KMS-11 (cell line): ENCODE measurements at regions not wholly inside any gene's neighbourhood (a gene's known extent, or its start where the extent isn't known, plus 50 kb on each side); places are given as distances from the start of the nearest gene placed in this dataset.
"Not testable (repeated sequence)": the region's sequence is repeated elsewhere in the genome, so short reads cannot be mapped to it uniquely, and the experiment has no call there.

Experiments used
- H2AFZ ChIP-seq: fragments of 200-600 bp; sonication (generic); 2 replicates; pipeline ENCODE4 v1.6.1; 2016; ENCODE audit warnings: antibody characterized with exemption, mixed run types, low read depth
- H3K27ac ChIP-seq: fragments of 200-600 bp; sonication (generic); 2 replicates; pipeline ENCODE4 v1.6.1; 2016; ENCODE audit warnings: mild to moderate bottlenecking, mixed run types
- H3K27me3 ChIP-seq: fragments of 200-600 bp; sonication (generic); 2 replicates; pipeline ENCODE4 v1.6.1; 2017; ENCODE audit warnings: mild to moderate bottlenecking, low read depth, mixed run types, moderate library complexity; ENCODE audit not compliant: insufficient read depth
- H3K36me3 ChIP-seq: fragments of 200-600 bp; sonication (generic); 2 replicates; pipeline ENCODE4 v1.6.1; 2017; ENCODE audit warnings: mild to moderate bottlenecking, mixed run types; ENCODE audit not compliant: insufficient read depth
- H3K4me1 ChIP-seq: fragments of 200-600 bp; sonication (generic); 2 replicates; pipeline ENCODE4 v1.6.1; 2016; ENCODE audit warnings: mild to moderate bottlenecking, low read depth, mixed run types; ENCODE audit not compliant: poor library complexity, severe bottlenecking
- H3K4me2 ChIP-seq: fragments of 200-600 bp; sonication (generic); 2 replicates; pipeline ENCODE4 v1.7.0; 2016; ENCODE audit warnings: mild to moderate bottlenecking, mixed run types
- H3K4me3 ChIP-seq: fragments of 200-600 bp; sonication (generic); IDR thresholded peaks from 2 replicates; pipeline ENCODE4 v1.6.1; 2017; ENCODE audit warnings: low read depth, low read length, mixed read lengths; ENCODE audit not compliant: insufficient read depth
- H3K79me2 ChIP-seq: fragments of 200-600 bp; sonication (generic); 2 replicates; pipeline ENCODE4 v1.6.1; 2016; ENCODE audit warnings: low read depth, mixed run types; ENCODE audit not compliant: insufficient read depth
- H3K9ac ChIP-seq: fragments of 200-600 bp; sonication (generic); 2 replicates; pipeline ENCODE4 v1.6.1; 2016; ENCODE audit warnings: mild to moderate bottlenecking, mixed run types
- H4K20me1 ChIP-seq: fragments of 200-600 bp; sonication (generic); 2 replicates; pipeline ENCODE4 v1.6.1; 2016; ENCODE audit warnings: mild to moderate bottlenecking, mixed run types; ENCODE audit not compliant: insufficient read depth
- TF ChIP-seq, protein P1 (sequence below): fragments of 200-600 bp; sonication (generic); conservative IDR thresholded peaks from 2 replicates; pipeline ENCODE4 v1.6.1; 2017; ENCODE audit warnings: low read depth, mild to moderate bottlenecking, antibody characterized with exemption, low read length, moderate library complexity, mixed read lengths

DNA sequence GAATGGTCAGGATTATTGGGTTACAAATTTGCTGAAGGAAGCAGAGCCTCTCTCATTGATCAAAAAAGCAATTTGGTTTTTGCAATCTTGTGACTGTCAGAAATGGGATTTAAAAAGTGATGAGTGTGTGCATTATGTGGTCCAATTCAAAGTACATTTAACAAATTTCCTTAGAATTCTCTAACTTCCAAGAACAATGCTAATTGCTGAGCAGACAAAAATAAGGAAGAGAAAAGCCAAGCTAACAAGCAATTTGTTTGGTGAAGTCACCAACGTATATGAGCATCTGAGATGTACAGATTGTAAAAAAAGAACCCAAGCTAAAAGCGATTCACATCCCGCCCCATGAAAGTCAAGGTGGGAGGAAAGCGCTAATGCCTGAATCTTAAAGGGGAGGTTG is 1643.9 kb downstream of the CDH8 start:
- Histone ChIP-seq H3K9ac (no peak overlapping the region), H2AFZ (no peak overlapping the region), H3K4me2 (no peak overlapping the region), H3K27ac (no peak overlapping the region), H3K79me2 (no peaks in the 10 kb centered on the region), H3K27me3 (no peaks in the 10 kb centered on the region), H3K4me3 (no peak overlapping the region), H4K20me1 (no peaks in the 10 kb centered on the region), H3K36me3 (no peaks in the 10 kb centered on the region), H3K4me1 (no peaks in the 10 kb centered on the region)
- TF ChIP-seq, protein P1, sequence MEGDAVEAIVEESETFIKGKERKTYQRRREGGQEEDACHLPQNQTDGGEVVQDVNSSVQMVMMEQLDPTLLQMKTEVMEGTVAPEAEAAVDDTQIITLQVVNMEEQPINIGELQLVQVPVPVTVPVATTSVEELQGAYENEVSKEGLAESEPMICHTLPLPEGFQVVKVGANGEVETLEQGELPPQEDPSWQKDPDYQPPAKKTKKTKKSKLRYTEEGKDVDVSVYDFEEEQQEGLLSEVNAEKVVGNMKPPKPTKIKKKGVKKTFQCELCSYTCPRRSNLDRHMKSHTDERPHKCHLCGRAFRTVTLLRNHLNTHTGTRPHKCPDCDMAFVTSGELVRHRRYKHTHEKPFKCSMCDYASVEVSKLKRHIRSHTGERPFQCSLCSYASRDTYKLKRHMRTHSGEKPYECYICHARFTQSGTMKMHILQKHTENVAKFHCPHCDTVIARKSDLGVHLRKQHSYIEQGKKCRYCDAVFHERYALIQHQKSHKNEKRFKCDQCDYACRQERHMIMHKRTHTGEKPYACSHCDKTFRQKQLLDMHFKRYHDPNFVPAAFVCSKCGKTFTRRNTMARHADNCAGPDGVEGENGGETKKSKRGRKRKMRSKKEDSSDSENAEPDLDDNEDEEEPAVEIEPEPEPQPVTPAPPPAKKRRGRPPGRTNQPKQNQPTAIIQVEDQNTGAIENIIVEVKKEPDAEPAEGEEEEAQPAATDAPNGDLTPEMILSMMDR = no peak

DNA sequence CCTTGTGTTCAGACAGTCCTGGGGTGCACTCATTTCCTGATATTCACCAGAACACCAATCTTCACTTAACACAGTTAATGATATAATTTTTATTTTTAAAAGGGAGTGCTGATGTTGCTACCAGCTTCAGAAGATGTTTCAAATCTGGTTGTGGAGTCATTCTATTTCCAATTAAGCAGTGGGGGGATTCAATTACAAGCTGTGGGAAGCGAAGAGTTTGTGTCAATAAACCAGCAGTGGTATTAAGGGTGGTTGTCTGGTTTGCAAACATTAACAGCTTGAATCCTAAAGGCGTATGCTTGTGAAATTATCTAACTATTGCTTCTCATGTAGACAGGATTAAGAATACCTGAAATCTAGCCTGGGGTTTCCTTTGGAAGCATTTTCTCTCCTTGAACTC is 1637.5 kb upstream of the GOT2 start:
- no peak overlapping the region for H3K9ac ChIP-seq
- no peak overlapping the region for H3K4me2 ChIP-seq
- H3K27me3 ChIP-seq = no peaks in the 10 kb centered on the region
- H3K4me3 ChIP-seq = no peak overlapping the region
- no peak overlapping the region for H2AFZ ChIP-seq
- H3K4me1 ChIP-seq = no peaks in the 10 kb centered on the region
- H3K79me2 ChIP-seq = no peaks in the 10 kb centered on the region
- H4K20me1 ChIP-seq = no peaks in the 10 kb centered on the region
- TF ChIP-seq, protein P1 = no peak
- no peak overlapping the region for H3K27ac ChIP-seq
- no peaks in the 10 kb centered on the region for H3K36me3 ChIP-seq

DNA sequence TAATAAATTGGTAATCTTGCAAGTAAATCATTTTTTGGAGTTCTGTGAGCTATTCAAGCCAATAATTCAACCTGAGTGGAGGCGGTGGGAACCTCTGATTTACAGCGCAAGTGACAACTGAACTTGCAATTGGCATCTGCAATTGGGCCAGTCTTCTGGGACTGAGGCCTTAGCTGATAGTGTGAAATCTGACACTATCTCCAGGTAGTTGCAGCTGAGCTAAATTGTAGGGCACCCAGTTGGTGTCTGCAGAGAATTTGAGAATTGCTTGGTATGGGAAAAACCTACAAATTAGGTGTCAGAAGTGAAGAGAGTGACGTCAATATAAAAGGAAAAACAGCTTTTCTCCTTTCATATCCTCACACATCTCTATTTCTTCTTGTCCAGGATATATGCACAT is 1633.6 kb upstream of the GOT2 start:
- H4K20me1 ChIP-seq = no peaks in the 10 kb centered on the region
- no peak overlapping the region for H3K27ac ChIP-seq
- H3K27me3 ChIP-seq = no peaks in the 10 kb centered on the region
- H2AFZ ChIP-seq = no peak overlapping the region
- TF ChIP-seq, protein P1 = no peak
- H3K9ac ChIP-seq = no peak overlapping the region
- no peak overlapping the region for H3K4me2 ChIP-seq
- no peaks in the 10 kb centered on the region for H3K36me3 ChIP-seq
- H3K4me1 ChIP-seq = no peaks in the 10 kb centered on the region
- H3K79me2 ChIP-seq = no peaks in the 10 kb centered on the region
- no peak overlapping the region for H3K4me3 ChIP-seq

DNA sequence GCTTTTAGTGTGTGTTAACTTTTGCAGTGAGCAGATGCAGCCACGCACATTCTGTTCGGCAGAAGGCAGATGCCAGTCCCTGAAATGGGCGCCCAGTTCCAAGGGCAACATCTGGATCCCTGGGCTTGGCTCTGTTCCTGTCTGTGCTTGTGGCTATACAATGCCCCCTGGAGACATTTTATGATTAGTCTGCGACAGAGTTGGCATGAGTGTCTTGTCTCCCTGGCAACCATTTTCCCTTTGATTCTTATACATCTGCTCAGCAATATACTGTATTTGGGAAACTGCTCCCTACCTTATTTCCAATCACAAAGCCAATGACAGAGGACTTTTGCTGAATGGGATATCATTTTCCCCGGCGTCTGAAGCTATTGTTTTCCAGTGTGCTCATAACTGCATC is 1629.5 kb upstream of the GOT2 start:
- Histone ChIP-seq H2AFZ (no peak overlapping the region), H3K36me3 (no peaks in the 10 kb centered on the region), H4K20me1 (no peaks in the 10 kb centered on the region), H3K4me3 (no peak overlapping the region), H3K27ac (no peak overlapping the region), H3K9ac (no peak overlapping the region), H3K79me2 (no peaks in the 10 kb centered on the region), H3K4me1 (no peaks in the 10 kb centered on the region), H3K27me3 (no peaks in the 10 kb centered on the region), H3K4me2 (no peak overlapping the region)
- TF ChIP-seq, protein P1 = no peak

DNA sequence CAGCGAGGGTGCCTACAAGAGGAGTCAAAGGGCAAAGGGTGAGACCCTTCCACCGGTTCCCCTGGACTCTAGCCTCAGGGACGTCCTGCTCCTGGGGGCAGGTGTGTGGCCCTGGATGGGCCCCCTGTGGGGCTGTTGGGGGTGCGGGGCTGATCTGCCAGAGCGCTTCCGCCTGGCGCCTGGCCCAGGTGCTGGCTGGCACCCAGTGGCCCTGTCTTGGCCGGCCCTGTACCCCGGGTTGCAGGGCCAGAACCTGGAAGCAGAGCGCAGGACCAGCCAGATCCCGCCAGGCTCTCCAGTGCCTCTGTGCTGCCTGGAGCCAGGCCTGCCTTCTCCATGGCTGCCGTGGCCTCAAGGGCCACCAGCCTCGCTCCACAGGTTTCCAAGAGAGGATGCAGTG is 1625.8 kb upstream of the GOT2 start:
- not testable (repeated sequence) for H3K36me3 ChIP-seq, H3K4me2 ChIP-seq, H3K4me1 ChIP-seq, H3K4me3 ChIP-seq, H3K79me2 ChIP-seq, H3K9ac ChIP-seq, H3K27me3 ChIP-seq, H2AFZ ChIP-seq, H4K20me1 ChIP-seq, H3K27ac ChIP-seq

DNA sequence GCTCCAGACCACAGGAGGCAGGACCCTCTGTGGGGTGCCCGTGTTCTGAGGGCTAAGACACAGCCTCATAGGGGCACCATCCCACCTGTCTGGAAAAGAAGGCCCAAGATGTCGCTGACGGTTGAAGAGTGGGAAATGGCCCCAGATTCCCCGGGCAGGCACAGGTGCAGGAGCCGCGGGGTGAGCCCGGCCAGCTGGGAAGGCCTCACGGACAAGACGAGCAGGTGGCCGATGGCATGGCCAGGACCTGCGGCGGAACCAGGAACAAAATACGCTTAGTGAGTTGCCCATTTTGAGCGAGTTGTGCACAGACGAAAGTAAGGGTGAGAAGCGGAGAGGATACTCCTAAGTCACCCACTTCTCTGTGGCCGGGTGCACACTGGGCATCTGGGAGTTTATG is 1625.3 kb upstream of the GOT2 start:
- H3K27me3 ChIP-seq, H3K4me2 ChIP-seq, H3K4me1 ChIP-seq, H3K27ac ChIP-seq, H2AFZ ChIP-seq, H3K79me2 ChIP-seq, H3K36me3 ChIP-seq, H4K20me1 ChIP-seq, H3K9ac ChIP-seq, H3K4me3 ChIP-seq: not testable (repeated sequence)

DNA sequence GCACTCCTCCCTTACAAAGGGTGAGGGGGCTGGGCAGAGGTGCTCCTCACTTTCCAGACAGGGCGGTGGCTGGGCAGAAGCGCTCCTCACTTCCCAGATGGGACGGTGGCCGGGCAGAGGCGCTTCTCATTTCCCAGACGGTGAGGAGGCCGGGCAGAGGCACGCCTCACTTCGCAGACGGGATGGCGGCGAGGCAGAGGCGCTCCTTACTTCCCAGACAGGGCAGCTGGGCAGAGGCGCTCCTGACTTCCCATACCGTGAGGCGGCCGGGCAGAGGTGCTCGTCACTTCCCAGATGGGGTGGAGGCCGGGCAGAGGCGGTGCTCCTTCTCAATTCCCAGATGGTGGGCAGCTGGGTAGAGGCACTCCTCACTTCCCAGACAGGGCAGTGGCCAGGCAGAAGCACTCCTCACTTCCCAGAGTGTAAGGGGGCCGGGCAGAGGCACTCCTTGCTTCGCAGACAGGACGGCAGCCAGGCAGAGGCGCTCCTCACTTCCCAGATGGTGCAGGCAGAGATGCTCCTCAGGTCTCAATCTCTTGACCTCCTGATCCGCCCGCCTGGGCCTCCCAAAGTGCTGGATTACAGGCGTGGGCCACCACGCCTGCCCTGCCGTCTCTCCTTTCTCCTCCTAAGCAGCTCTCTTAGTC is 1623.9 kb upstream of the GOT2 start:
- not testable (repeated sequence) for H2AFZ ChIP-seq, H3K36me3 ChIP-seq, H4K20me1 ChIP-seq, H3K4me2 ChIP-seq, H3K27me3 ChIP-seq, H3K9ac ChIP-seq, H3K79me2 ChIP-seq, H3K4me3 ChIP-seq, H3K27ac ChIP-seq, H3K4me1 ChIP-seq
